ENCODE measurements at regions not wholly inside any gene's neighbourhood (a gene's known extent, or its start where the extent isn't known, plus 50 kb on each side); places are given as distances from the start of the nearest gene placed in this dataset.

DNA sequence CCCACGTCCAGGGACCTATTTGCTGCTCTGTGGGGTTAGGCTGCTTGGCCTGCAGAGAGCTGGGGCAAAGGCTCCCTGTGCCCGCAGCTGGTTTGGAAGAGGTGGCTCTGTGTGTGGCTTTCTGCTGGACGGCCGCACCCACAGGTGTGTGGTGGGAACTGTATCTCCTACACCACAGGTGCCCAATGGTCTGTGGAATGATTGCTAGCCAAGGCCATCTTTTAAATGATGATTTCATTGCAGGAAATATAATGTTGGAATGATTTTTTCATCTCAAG is 178.4 kb downstream of the DLL1 start:
- H3K36me3 ChIP-seq (ENCODE audit: insufficient read depth, low read length, poor library complexity, severe bottlenecking): no peaks in the 10 kb centered on the region
- no TSS peak for BruUV-seq (replicated peaks)
- no peaks in the 10 kb centered on the region for H3K27me3 ChIP-seq (replicated peaks; ENCODE audit: insufficient read depth, low read depth, low read length, poor library complexity)
- CTCF ChIA-PET: no interaction called here
- no peak for TF ChIP-seq EZH2 (IDR thresholded peaks at IDR 0.05; ENCODE audit: borderline replicate concordance, low read depth, low read length, poor library complexity, severe bottlenecking)
- TF ChIP-seq, protein P1, sequence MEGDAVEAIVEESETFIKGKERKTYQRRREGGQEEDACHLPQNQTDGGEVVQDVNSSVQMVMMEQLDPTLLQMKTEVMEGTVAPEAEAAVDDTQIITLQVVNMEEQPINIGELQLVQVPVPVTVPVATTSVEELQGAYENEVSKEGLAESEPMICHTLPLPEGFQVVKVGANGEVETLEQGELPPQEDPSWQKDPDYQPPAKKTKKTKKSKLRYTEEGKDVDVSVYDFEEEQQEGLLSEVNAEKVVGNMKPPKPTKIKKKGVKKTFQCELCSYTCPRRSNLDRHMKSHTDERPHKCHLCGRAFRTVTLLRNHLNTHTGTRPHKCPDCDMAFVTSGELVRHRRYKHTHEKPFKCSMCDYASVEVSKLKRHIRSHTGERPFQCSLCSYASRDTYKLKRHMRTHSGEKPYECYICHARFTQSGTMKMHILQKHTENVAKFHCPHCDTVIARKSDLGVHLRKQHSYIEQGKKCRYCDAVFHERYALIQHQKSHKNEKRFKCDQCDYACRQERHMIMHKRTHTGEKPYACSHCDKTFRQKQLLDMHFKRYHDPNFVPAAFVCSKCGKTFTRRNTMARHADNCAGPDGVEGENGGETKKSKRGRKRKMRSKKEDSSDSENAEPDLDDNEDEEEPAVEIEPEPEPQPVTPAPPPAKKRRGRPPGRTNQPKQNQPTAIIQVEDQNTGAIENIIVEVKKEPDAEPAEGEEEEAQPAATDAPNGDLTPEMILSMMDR (conservative IDR thresholded peaks at IDR 0.05; ENCODE audit: low read depth, low read length): no peak
- H3K4me3 ChIP-seq (ENCODE audit: low read depth, low read length, poor library complexity, severe bottlenecking): no peak overlapping the region
- intact Hi-C loops (cut with micrococcal nuclease; ENCODE audit: unreplicated experiment): no loop called here
- no peak overlapping the region for H3K27ac ChIP-seq (ENCODE audit: low read depth, low read length, poor library complexity, severe bottlenecking)
- H3K9me3 ChIP-seq (ENCODE audit: low read depth, low read length, poor library complexity, severe bottlenecking): no peaks in the 10 kb centered on the region
- H3K4me1 ChIP-seq (ENCODE audit: insufficient read depth, low read length, poor library complexity, severe bottlenecking): no peaks in the 10 kb centered on the region
- POLR2A ChIA-PET (ENCODE audit: low non-redundant PET): no interaction called here
- no peak for DNase-seq (ENCODE audit: low spot score)

DNA sequence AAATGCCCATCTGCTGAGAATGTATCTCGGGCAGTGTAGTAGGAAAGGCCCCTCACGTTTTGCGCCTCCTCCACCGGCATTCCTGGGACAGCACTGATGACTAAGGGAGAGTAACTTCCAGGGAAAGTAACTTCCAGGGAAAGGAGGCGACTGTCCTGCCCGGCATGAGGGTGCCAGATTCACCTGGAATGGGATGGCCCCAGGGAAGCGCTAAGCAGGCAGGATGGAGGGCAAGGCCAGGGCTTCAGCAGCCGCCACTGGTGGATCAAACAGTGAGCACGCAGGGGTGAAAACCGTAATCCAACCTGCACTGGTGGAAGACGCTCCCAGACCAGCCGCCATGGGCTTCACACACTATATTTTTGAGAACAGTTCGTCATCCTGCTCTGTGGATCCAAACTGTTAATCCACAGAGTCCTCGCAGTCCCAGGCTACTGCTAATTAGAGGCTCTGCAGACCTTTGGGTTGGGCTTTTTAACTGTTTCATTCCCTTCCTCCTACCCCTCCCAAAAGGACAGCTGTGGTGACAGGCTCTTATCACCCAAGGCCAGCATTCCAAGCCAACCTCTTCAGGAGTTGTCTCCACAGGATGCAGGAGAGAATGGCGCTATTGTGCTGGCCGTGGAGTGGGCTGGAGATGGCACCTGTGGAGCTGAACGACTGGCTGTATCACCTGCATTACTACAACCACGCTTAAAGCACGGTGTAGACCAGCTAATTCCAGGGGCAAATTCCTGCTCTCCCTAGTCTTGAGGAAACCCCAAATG is 178.9 kb downstream of the DLL1 start:
- BruUV-seq (replicated peaks): no TSS peak
- no peaks in the 10 kb centered on the region for H3K4me1 ChIP-seq (ENCODE audit: insufficient read depth, low read length, poor library complexity, severe bottlenecking)
- no peak overlapping the region for H3K4me3 ChIP-seq (ENCODE audit: low read depth, low read length, poor library complexity, severe bottlenecking)
- ChIA-PET CTCF (no interaction called here), POLR2A (ENCODE audit: low non-redundant PET) (no interaction called here)
- intact Hi-C loops (cut with micrococcal nuclease; ENCODE audit: unreplicated experiment): no loop called here
- TF ChIP-seq EZH2 (IDR thresholded peaks at IDR 0.05; ENCODE audit: borderline replicate concordance, low read depth, low read length, poor library complexity, severe bottlenecking): no peak
- TF ChIP-seq, protein P1 (conservative IDR thresholded peaks at IDR 0.05; ENCODE audit: low read depth, low read length): no peak
- no peaks in the 10 kb centered on the region for H3K9me3 ChIP-seq (ENCODE audit: low read depth, low read length, poor library complexity, severe bottlenecking)
- no peaks in the 10 kb centered on the region for H3K36me3 ChIP-seq (ENCODE audit: insufficient read depth, low read length, poor library complexity, severe bottlenecking)
- no peak for DNase-seq (ENCODE audit: low spot score)
- no peaks in the 10 kb centered on the region for H3K27me3 ChIP-seq (replicated peaks; ENCODE audit: insufficient read depth, low read depth, low read length, poor library complexity)
- no peak overlapping the region for H3K27ac ChIP-seq (ENCODE audit: low read depth, low read length, poor library complexity, severe bottlenecking)

DNA sequence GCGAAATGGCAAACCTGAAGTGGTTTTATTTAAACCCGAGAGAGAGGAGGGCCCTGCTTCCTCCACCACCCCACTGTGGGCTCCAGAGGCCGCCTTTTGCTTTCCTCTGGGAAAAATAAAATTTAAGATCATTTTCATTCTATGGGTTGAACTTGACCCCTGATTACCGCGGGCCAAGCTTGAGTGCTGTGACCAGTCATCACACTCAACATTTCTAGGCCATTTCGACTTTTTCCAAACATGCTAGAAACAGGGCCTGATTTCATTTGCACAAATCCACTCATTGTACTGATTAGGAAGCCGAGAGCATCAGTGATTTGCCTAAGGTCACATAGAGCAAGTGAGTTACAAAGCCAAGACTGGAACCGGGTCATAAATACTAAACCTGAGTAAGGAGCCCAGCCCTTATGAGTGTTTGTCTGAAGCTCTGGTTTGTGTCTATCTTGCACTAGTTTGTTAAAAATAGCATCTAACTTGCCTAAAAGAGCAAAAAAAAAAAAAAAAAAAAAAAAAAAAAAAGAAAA is 179.7 kb downstream of the DLL1 start:
- DNase-seq (ENCODE audit: low spot score): no peak
- Histone ChIP-seq H3K4me1 (ENCODE audit: insufficient read depth, low read length, poor library complexity, severe bottlenecking) (no peaks in the 10 kb centered on the region), H3K4me3 (ENCODE audit: low read depth, low read length, poor library complexity, severe bottlenecking) (no peak overlapping the region), H3K36me3 (ENCODE audit: insufficient read depth, low read length, poor library complexity, severe bottlenecking) (no peaks in the 10 kb centered on the region), H3K27me3 (replicated peaks; ENCODE audit: insufficient read depth, low read depth, low read length, poor library complexity) (no peaks in the 10 kb centered on the region), H3K9me3 (ENCODE audit: low read depth, low read length, poor library complexity, severe bottlenecking) (no peaks in the 10 kb centered on the region), H3K27ac (ENCODE audit: low read depth, low read length, poor library complexity, severe bottlenecking) (no peak overlapping the region)
- no TSS peak for BruUV-seq (replicated peaks)
- intact Hi-C loops (cut with micrococcal nuclease; ENCODE audit: unreplicated experiment): no loop called here
- no peak for TF ChIP-seq EZH2 (IDR thresholded peaks at IDR 0.05; ENCODE audit: borderline replicate concordance, low read depth, low read length, poor library complexity, severe bottlenecking)
- TF ChIP-seq, protein P1 (conservative IDR thresholded peaks at IDR 0.05; ENCODE audit: low read depth, low read length): no peak
- ChIA-PET POLR2A (ENCODE audit: low non-redundant PET) (no interaction called here), CTCF (no interaction called here)
